GM23338 (cell line): ENCODE measurements at regions not wholly inside any gene's neighbourhood (a gene's known extent, or its start where the extent isn't known, plus 50 kb on each side); places are given as distances from the start of the nearest gene placed in this dataset.

ENCODE experiments used
- ATAC-seq: fragments of 200-7000 bp; cut with Tn5 transposase; 3 replicates; pipeline ENCODE4 v1.9.1; 2020
- DNase-seq: peaks from one replicate; pipeline ENCODE4 v3.0.0-alpha.2; 2015; ENCODE audit warnings: low spot score
- H2AFZ ChIP-seq: fragments of 200-600 bp; sonication (generic); 2 replicates; pipeline ENCODE4 v1.8.0; 2016; ENCODE audit warnings: antibody characterized with exemption, mild to moderate bottlenecking, moderate library complexity
- H3F3A ChIP-seq: fragments of 200-600 bp; sonication (generic); replicated peaks from 2 replicates; pipeline ENCODE4 v1.8.0; 2017; ENCODE audit warnings: antibody characterized with exemption, mixed run types, low read depth
- H3K27ac ChIP-seq: fragments of 200-600 bp; sonication (generic); 2 replicates; pipeline ENCODE4 v1.6.1; 2016; ENCODE audit warnings: low read depth
- H3K27me3 ChIP-seq: fragments of 200-600 bp; sonication (generic); 2 replicates; pipeline ENCODE4 v1.8.0; 2016; ENCODE audit warnings: mild to moderate bottlenecking, mixed run types, moderate library complexity; ENCODE audit not compliant: insufficient read depth
- H3K36me3 ChIP-seq: fragments of 200-600 bp; sonication (generic); 2 replicates; pipeline ENCODE4 v1.8.0; 2016; ENCODE audit warnings: mild to moderate bottlenecking; ENCODE audit not compliant: insufficient read depth
- H3K4me1 ChIP-seq: fragments of 200-600 bp; sonication (generic); 2 replicates; pipeline ENCODE4 v1.8.0; 2016; ENCODE audit warnings: mild to moderate bottlenecking, moderate library complexity; ENCODE audit not compliant: insufficient read depth
- H3K4me2 ChIP-seq: fragments of 200-600 bp; sonication (generic); 2 replicates; pipeline ENCODE4 v1.7.1; 2017; ENCODE audit warnings: mixed run types
- H3K4me3 ChIP-seq: fragments of 200-600 bp; sonication (generic); 2 replicates; pipeline ENCODE4 v1.6.1; 2016; ENCODE audit warnings: mixed run types
- H3K79me2 ChIP-seq: fragments of 200-600 bp; sonication (generic); replicated peaks from 2 replicates; pipeline ENCODE4 v1.8.0; 2017; ENCODE audit warnings: mild to moderate bottlenecking; ENCODE audit not compliant: insufficient read depth
- H3K9me2 ChIP-seq: fragments of 200-600 bp; sonication (generic); 2 replicates; pipeline ENCODE4 v1.8.0; 2017; ENCODE audit not compliant: insufficient read depth
- H4K20me1 ChIP-seq: fragments of 200-600 bp; sonication (generic); replicated peaks from 2 replicates; pipeline ENCODE4 v1.8.0; 2017; ENCODE audit warnings: mild to moderate bottlenecking; ENCODE audit not compliant: insufficient read depth
- H3K27ac Mint-ChIP-seq: 2 replicates; pipeline ENCODE4 v1.8.0; 2020; ENCODE audit warnings: inconsistent platforms, mild to moderate bottlenecking, moderate library complexity, mixed read lengths
- H3K27me3 Mint-ChIP-seq: 3 replicates; pipeline ENCODE4 v1.8.0; 2022; ENCODE audit warnings: low read depth, mild to moderate bottlenecking, moderate library complexity, mixed read lengths, inconsistent platforms; ENCODE audit not compliant: insufficient read depth, poor library complexity
- H3K36me3 Mint-ChIP-seq: 3 replicates; pipeline ENCODE4 v1.8.0; 2021; ENCODE audit warnings: low read depth, mild to moderate bottlenecking, inconsistent platforms, moderate library complexity, mixed read lengths
- H3K4me1 Mint-ChIP-seq: 3 replicates; pipeline ENCODE4 v1.8.0; 2020; ENCODE audit warnings: mild to moderate bottlenecking, inconsistent platforms, mixed read lengths
- H3K4me3 Mint-ChIP-seq: 3 replicates; pipeline ENCODE4 v1.8.0; 2021; ENCODE audit warnings: moderate library complexity, mild to moderate bottlenecking, inconsistent platforms, mixed read lengths
- H3K9me3 Mint-ChIP-seq: 3 replicates; pipeline ENCODE4 v1.8.0; 2020; ENCODE audit warnings: moderate library complexity, mild to moderate bottlenecking, inconsistent platforms, mixed read lengths
- CREB1 ChIP-seq: fragments of 250-450 bp; sonication (Bioruptor Pico); IDR thresholded peaks from 2 replicates; pipeline ENCODE4 v1.5.0; 2020; ENCODE audit warnings: low read depth, mild to moderate bottlenecking, moderate library complexity
- CTCF ChIP-seq, 2 experiments: fragments of 200-600 bp in 1 of 2; sonication (generic) in 1 of 2; conservative IDR thresholded peaks; 2 replicates each; pipeline versions ENCODE4 v1.5.1 to v1.6.1; 2016 to 2017; ENCODE audit warnings: antibody characterized with exemption in 2 of 2, low read depth in 2 of 2, mild to moderate bottlenecking in 2 of 2, moderate library complexity in 1 of 2
- EZH2 ChIP-seq: fragments of 200-600 bp; sonication (generic); IDR thresholded peaks from one replicate; pipeline ENCODE4 v1.8.0; 2017; ENCODE audit warnings: antibody characterized with exemption, mild to moderate bottlenecking, low read depth; ENCODE audit not compliant: unreplicated experiment
- EZH2phosphoT487 ChIP-seq: fragments of 200-600 bp; sonication (generic); IDR thresholded peaks from one replicate; pipeline ENCODE4 v1.8.1; 2018; ENCODE audit warnings: antibody characterized with exemption; ENCODE audit not compliant: unreplicated experiment
- JUNB ChIP-seq: IDR thresholded peaks from one replicate; pipeline ENCODE4 v1.6.1; 2016; ENCODE audit warnings: antibody characterized with exemption; ENCODE audit not compliant: unreplicated experiment
- POLR2AphosphoS5 ChIP-seq: IDR thresholded peaks from 2 replicates; pipeline ENCODE4 v1.6.1; 2016; ENCODE audit warnings: antibody characterized with exemption, low read depth
- REST ChIP-seq: IDR thresholded peaks from one replicate; pipeline ENCODE4 v1.6.1; 2018; ENCODE audit warnings: antibody characterized with exemption; ENCODE audit not compliant: unreplicated experiment
- STAT1 ChIP-seq: IDR thresholded peaks from one replicate; pipeline ENCODE4 v1.6.1; 2016; ENCODE audit warnings: antibody characterized with exemption; ENCODE audit not compliant: unreplicated experiment
- ZNF114 ChIP-seq: fragments of 250-450 bp; sonication (Bioruptor Pico); IDR thresholded peaks from 2 replicates; pipeline ENCODE4 v1.5.0; 2020; ENCODE audit warnings: mild to moderate bottlenecking, moderate library complexity
- ZNF331 ChIP-seq: fragments of 250-450 bp; sonication (Bioruptor Pico); IDR thresholded peaks from 2 replicates; pipeline ENCODE4 v1.5.0; 2020; ENCODE audit warnings: low read depth, mild to moderate bottlenecking, moderate library complexity
- ZNF462 ChIP-seq: fragments of 250-450 bp; sonication (Bioruptor Pico); IDR thresholded peaks from 2 replicates; pipeline ENCODE4 v1.5.0; 2020; ENCODE audit warnings: mild to moderate bottlenecking, moderate library complexity

GRCh38 chr19:29022165-29022564, 190.8 kb downstream of the UQCRFS1 start:
- DNase-seq (no peak), ATAC-seq (no peak)
- H4K20me1 ChIP-seq: no peaks in the 10 kb centered on the region
- no peak overlapping the region for H3K27ac ChIP-seq
- no peaks in the 10 kb centered on the region for H3K36me3 ChIP-seq
- no peak overlapping the region for H3K4me3 ChIP-seq
- Mint-ChIP-seq H3K36me3 (no peaks in the 10 kb centered on the region), H3K4me1 (peaks cover 7% of the 10 kb centered on the region), H3K27me3 (peaks cover 8% of the 10 kb centered on the region), H3K4me3 (no peak overlapping the region), H3K9me3 (no peaks in the 10 kb centered on the region), H3K27ac (no peak overlapping the region)
- no peaks in the 10 kb centered on the region for H3F3A ChIP-seq
- H3K27me3 ChIP-seq: no peaks in the 10 kb centered on the region
- H3K9me2 ChIP-seq: no peaks in the 10 kb centered on the region
- H2AFZ ChIP-seq: 0 out of 2 replicates have a peak overlapping the region, but pooled peaks have one; percentile 32
- no peak for TF ChIP-seq ZNF114 (CRISPR knock-in tag)
- H3K4me1 ChIP-seq: no peaks in the 10 kb centered on the region
- no peak overlapping the region for H3K4me2 ChIP-seq
- H3K79me2 ChIP-seq: no peaks in the 10 kb centered on the region

GRCh38 chr19:29021232-29021916, 191.6 kb downstream of the UQCRFS1 start:
- Mint-ChIP-seq H3K4me3 (no peak overlapping the region), H3K4me1 (peaks cover 4% of the 10 kb centered on the region), H3K27me3 (peaks cover 10% of the 10 kb centered on the region), H3K9me3 (no peaks in the 10 kb centered on the region), H3K36me3 (no peaks in the 10 kb centered on the region), H3K27ac (no peak overlapping the region)
- H4K20me1 ChIP-seq: no peaks in the 10 kb centered on the region
- H3K9me2 ChIP-seq: no peaks in the 10 kb centered on the region
- no peak overlapping the region for H2AFZ ChIP-seq
- H3K27ac ChIP-seq: no peak overlapping the region
- H3K79me2 ChIP-seq: no peaks in the 10 kb centered on the region
- DNase-seq (no peak), ATAC-seq (no peak)
- H3F3A ChIP-seq: no peaks in the 10 kb centered on the region
- no peaks in the 10 kb centered on the region for H3K4me1 ChIP-seq
- no peaks in the 10 kb centered on the region for H3K27me3 ChIP-seq
- no peak overlapping the region for H3K4me3 ChIP-seq
- H3K36me3 ChIP-seq: no peaks in the 10 kb centered on the region
- no peak overlapping the region for H3K4me2 ChIP-seq
- TF ChIP-seq ZNF462 (CRISPR knock-in tag) (no peak), CREB1 (CRISPR knock-in tag) (no peak), POLR2AphosphoS5 (no peak), CTCF (conservative IDR thresholded peaks at IDR 0.05; ENCODE audit: low read depth in 2 of 2) (no peak), STAT1 (no peak), REST (no peak), EZH2 (no peak), JUNB (no peak), EZH2phosphoT487 (no peak), ZNF331 (CRISPR knock-in tag) (no peak)
